ENCODE measurements at regions not wholly inside any gene's neighbourhood (a gene's known extent, or its start where the extent isn't known, plus 50 kb on each side); places are given as distances from the start of the nearest gene placed in this dataset.

GRCh38 chr16:51510416-51510815 is 359.3 kb upstream of the SALL1 start:
- DNase-seq (ENCODE audit: low spot score): no peak
- H3K36me3 ChIP-seq: no peaks in the 10 kb centered on the region
- no peak overlapping the region for H3K4me3 ChIP-seq
- peaks cover 0 to 6% of the 10 kb centered on the region in 2 donors for H3K9me3 ChIP-seq
- no peak overlapping the region for H3K27ac ChIP-seq
- H3K4me1 ChIP-seq: no peaks in the 10 kb centered on the region
- H3K27me3 ChIP-seq: no peaks in the 10 kb centered on the region
- TF ChIP-seq, protein P1, sequence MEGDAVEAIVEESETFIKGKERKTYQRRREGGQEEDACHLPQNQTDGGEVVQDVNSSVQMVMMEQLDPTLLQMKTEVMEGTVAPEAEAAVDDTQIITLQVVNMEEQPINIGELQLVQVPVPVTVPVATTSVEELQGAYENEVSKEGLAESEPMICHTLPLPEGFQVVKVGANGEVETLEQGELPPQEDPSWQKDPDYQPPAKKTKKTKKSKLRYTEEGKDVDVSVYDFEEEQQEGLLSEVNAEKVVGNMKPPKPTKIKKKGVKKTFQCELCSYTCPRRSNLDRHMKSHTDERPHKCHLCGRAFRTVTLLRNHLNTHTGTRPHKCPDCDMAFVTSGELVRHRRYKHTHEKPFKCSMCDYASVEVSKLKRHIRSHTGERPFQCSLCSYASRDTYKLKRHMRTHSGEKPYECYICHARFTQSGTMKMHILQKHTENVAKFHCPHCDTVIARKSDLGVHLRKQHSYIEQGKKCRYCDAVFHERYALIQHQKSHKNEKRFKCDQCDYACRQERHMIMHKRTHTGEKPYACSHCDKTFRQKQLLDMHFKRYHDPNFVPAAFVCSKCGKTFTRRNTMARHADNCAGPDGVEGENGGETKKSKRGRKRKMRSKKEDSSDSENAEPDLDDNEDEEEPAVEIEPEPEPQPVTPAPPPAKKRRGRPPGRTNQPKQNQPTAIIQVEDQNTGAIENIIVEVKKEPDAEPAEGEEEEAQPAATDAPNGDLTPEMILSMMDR (IDR thresholded peaks at IDR 0.05): no peak

DNA sequence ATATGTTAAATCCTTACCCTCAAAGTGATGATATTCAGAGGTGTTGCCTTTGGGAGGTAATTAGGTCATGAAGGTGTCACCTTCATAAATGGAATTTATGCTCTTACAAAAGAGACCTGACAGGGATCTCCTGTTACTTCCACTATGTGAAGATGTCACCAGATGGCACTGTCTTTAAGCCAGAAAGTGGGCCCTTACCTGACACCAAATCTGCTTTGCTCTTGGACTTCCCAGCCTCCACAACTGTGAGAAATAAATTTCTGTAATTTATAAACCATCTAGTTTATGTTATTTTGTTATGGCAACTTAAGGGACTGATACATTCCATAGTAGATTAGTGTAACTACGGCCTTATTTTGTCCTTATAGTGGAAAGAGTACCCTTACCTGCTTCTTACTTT is 358.3 kb upstream of the SALL1 start:
- no peaks in the 10 kb centered on the region for H3K4me1 ChIP-seq
- no peak overlapping the region for H3K4me3 ChIP-seq
- H3K27ac ChIP-seq: no peak overlapping the region
- peaks cover 0 to 6% of the 10 kb centered on the region in 2 donors for H3K9me3 ChIP-seq
- no peaks in the 10 kb centered on the region for H3K36me3 ChIP-seq
- DNase-seq (ENCODE audit: low spot score): no peak
- TF ChIP-seq, protein P1 (IDR thresholded peaks at IDR 0.05): no peak
- H3K27me3 ChIP-seq: no peaks in the 10 kb centered on the region

DNA sequence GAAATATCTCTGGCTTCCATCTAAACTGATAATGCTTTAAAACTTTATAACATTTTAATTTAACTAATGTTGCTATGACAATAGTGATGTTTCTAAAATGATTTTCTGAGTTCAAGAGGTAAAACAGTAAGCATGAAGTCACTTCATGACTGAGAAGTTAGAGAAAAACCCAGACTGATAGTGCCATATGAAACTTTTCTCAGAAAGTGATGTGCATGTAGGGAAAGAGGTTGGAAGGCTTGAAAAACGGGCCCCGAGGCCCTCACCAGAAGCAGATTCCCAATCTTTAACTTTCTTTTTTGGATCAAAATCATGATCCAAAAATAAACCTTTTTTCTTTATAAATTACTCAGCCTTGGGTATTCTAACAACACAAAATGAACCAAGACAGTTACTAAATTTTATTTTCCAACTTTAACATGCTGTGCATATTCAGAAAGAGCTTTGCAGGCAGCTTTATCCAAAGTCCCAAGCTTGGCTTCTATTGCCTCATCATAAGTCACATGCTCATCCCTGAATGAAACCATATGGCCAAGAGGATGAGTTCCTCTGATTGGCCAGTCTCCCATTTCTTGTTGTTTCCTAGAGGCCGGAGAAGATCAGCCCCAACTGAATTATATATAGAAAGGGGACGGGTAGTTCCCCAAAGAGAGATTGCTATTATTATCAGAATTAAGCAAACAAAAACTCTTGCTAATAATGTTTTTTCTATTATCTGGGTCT is 357.6 kb upstream of the SALL1 start:
- Histone ChIP-seq H3K36me3 (no peaks in the 10 kb centered on the region), H3K4me3 (no peak overlapping the region), H3K9me3 (peaks cover 0 to 6% of the 10 kb centered on the region in 2 donors), H3K27me3 (no peaks in the 10 kb centered on the region), H3K4me1 (no peaks in the 10 kb centered on the region), H3K27ac (no peak overlapping the region)
- TF ChIP-seq, protein P1 (IDR thresholded peaks at IDR 0.05): no peak
- no peak for DNase-seq (ENCODE audit: low spot score)

GRCh38 chr16:51507286-51507685 is 356.2 kb upstream of the SALL1 start:
- no peak overlapping the region for H3K27ac ChIP-seq
- H3K36me3 ChIP-seq: no peaks in the 10 kb centered on the region
- TF ChIP-seq, protein P1 (IDR thresholded peaks at IDR 0.05): no peak
- H3K27me3 ChIP-seq: no peaks in the 10 kb centered on the region
- no peak overlapping the region for H3K4me3 ChIP-seq
- DNase-seq (ENCODE audit: low spot score): no peak
- peaks cover 0 to 6% of the 10 kb centered on the region in 2 donors for H3K9me3 ChIP-seq
- H3K4me1 ChIP-seq: no peaks in the 10 kb centered on the region

GRCh38 chr16:51500306-51500705 is 349.2 kb upstream of the SALL1 start:
- no peaks in the 10 kb centered on the region for H3K36me3 ChIP-seq
- no peaks in the 10 kb centered on the region for H3K27me3 ChIP-seq
- no peak overlapping the region for H3K27ac ChIP-seq
- no peak for DNase-seq (ENCODE audit: low spot score)
- peaks cover 0 to 8% of the 10 kb centered on the region in 2 donors for H3K9me3 ChIP-seq
- H3K4me3 ChIP-seq: no peak overlapping the region
- TF ChIP-seq, protein P1 (IDR thresholded peaks at IDR 0.05): no peak
- H3K4me1 ChIP-seq: no peaks in the 10 kb centered on the region
